GM12874 (cell line): ENCODE measurements at regions not wholly inside any gene's neighbourhood (a gene's known extent, or its start where the extent isn't known, plus 50 kb on each side); places are given as distances from the start of the nearest gene placed in this dataset.

ENCODE experiments used
- TF ChIP-seq, protein P1 (sequence below): IDR thresholded peaks from 2 replicates; pipeline ENCODE4 v1.5.1; 2011; ENCODE audit warnings: low read depth, mild to moderate bottlenecking, control low read depth, low read length, moderate library complexity; ENCODE audit not compliant: insufficient read depth

DNA sequence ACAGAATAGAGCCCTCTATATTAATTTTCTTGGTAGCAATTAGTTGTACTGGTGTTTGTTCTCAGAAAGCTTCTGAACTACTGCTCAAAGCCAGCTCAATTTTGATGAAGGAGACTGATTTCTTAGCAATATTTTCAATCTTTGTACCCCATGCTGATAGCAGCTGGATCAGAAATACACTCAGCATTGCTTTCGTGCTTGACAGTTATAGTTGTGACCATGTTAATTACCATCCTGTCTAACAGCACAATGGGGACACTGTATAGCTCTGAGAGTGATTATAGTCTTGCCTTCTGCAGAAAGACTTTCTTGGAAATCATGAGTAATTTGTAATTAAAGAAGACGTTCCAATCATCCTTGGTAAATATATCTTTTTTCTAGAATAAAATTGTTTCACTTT is 79.7 kb upstream of the GNPDA2 start:
- TF ChIP-seq, protein P1, sequence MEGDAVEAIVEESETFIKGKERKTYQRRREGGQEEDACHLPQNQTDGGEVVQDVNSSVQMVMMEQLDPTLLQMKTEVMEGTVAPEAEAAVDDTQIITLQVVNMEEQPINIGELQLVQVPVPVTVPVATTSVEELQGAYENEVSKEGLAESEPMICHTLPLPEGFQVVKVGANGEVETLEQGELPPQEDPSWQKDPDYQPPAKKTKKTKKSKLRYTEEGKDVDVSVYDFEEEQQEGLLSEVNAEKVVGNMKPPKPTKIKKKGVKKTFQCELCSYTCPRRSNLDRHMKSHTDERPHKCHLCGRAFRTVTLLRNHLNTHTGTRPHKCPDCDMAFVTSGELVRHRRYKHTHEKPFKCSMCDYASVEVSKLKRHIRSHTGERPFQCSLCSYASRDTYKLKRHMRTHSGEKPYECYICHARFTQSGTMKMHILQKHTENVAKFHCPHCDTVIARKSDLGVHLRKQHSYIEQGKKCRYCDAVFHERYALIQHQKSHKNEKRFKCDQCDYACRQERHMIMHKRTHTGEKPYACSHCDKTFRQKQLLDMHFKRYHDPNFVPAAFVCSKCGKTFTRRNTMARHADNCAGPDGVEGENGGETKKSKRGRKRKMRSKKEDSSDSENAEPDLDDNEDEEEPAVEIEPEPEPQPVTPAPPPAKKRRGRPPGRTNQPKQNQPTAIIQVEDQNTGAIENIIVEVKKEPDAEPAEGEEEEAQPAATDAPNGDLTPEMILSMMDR = no peak

DNA sequence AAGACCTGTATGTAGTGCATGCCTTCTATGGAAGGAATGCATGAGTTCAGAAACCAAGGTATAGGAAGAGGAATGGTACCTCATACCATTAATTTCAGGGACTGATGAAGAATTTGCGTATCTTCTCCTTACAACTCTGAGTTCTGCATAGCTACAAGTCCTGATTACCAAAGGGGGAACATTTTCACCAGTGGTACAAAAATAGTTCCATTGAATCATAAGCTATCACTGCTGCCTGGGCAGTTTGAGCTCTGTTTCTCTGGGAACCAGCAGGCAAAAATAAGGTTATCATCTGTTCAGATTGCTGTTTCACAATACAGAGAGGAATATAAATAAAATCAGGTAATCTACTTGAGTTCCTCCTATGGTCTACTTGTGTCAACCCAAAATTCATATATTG is 77.9 kb upstream of the GNPDA2 start:
- TF ChIP-seq, protein P1 = no peak

DNA sequence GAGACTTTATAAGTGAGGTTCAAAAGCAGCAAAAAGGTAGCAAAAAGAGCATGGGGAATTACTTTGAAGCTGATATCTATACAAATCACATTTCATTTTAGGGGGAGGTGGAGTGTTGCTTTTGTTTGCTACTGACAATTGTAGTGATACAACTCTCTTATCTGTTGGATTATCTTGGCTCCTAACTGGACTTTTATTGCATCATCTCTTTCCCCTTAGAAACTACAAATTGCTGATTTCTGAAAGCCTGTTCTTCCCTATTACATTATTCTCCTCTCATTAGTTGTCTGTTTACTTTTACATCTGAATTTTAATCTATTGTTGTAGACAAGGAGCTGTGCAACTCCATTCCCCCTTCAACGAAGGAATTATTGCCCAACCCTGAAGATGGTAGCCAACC is 75.0 kb upstream of the GNPDA2 start:
- TF ChIP-seq, protein P1 = no peak

DNA sequence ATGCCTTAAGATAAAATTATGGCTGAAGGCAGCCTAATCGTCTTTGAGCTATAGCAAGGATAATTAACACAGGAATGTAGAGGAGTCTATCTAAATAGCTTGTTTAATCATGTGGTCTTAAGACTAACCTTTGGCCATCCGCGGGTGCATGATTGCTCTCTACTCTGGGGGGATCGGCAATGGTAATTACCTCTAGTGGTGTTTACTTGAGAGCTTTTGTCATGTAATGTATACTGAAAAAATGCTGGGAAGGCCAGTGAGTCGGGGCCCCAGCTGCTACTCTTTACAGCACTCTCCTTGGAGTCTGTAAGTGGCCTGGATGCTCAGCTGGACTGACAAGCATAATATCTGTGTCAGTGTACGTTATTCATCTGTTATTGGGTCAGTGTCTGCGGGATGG is 65.5 kb upstream of the GNPDA2 start:
- TF ChIP-seq, protein P1 = no peak

DNA sequence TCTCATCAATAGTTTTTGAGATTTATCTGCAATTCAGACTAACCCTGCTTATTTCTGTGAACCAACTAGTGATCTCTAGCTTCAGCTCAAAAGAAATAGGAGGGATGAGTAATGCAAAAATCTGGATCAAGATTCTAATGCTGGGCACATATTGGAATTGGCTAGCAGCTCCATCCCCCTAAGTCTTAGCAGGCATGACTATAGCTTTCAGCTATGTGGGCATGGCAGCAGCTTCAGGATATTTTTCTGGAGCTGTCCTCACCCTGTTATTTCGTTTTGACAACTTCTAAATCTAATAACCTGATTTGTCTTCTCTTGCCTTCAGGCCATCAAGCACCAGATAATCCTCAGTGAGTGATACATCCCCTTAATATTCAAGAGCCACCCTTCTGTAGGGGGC is 50.8 kb upstream of the GNPDA2 start:
- TF ChIP-seq, protein P1 = no peak
